Iris pigment epithelial cell (primary cell): ENCODE measurements at regions not wholly inside any gene's neighbourhood (a gene's known extent, or its start where the extent isn't known, plus 50 kb on each side); places are given as distances from the start of the nearest gene placed in this dataset.
"Not testable (repeated sequence)": the region's sequence is repeated elsewhere in the genome, so short reads cannot be mapped to it uniquely, and the experiment has no call there.

Source experiments
- DNase-seq: peaks from one replicate; pipeline ENCODE4 v3.0.0-alpha.2; 2011; ENCODE audit warnings: low read depth

DNA sequence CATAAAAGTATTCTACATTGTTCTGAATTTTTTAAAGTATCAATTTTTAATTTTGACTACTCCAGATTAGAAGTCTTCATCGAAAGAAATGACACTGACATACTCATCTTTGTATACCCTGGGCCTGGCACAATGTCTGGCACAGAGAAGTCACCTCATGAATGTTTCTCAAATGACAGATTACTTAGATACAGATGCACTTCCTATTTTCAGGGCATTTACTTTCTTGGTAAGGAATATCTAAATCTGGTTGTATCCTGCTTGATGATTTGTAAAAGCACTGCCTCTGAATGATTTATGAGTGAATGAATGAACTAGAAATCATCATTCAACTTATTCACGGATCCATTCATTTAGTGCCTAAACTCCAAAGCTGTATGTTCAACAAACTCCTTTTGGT lies 1784.7 kb downstream of the LRRC4C start:
- no peak for DNase-seq

DNA sequence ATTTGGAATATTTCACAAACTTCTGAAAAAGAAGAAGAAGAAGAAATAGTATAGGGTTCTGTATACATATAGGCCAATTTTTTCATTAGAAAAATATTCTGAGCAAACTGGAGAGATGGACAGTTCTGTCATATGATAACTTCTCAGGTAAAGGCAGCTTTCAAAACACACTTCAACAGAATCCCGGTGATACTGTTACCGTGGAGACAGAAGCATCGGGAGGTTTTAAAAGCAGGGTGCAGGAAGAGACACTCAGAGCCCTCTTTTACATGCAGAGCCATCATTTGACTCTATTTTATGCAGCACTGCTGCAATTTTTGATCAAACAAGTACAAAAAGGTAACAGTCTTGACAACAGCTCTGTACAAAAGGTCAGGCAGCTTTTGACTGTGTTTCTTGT lies 1785.4 kb downstream of the LRRC4C start:
- DNase-seq, result no peak

DNA sequence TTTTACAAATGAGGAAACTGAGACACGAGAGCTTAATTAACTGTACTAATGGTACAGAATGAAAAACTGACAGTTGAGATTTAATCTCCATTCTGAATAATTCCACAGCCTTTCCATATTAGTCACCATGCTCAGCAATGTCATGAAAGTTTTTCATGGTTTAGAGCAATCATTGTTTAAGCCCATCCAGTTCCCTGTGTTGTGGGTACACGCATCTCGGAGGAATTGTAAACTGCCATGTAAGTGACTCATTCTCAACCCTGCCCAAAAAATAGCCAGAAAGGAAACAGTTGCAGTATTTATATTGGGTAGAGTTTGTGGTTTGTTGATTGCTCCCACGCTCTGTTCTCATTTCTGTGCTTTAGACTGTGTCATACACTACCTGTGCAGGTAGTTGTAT lies 1790.8 kb downstream of the LRRC4C start:
- peak; percentile 7 for DNase-seq

- no peak for DNase-seq
These were observed 1795.4 kb downstream of the LRRC4C start for GRCh38 chr11:39664023-39664422.

DNA sequence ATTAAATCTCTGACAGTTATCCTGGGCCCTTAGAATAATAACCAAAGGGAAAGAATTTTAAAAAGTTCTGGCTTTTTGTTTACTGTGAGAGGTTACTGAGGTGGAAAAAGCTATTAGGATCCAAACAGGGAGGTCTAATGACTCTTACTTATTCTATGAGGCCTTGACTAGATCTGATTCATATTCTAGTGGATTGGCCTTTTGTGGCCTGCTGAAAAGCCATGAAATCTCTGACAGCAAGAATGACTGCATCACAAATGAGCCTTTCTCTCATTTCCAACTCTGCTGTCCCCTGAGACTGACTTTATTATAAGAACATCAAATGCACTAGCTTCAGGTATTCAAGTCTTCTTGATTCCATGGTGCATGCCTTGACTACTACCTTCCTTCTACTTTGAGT lies 1797.6 kb downstream of the LRRC4C start:
- no peak for DNase-seq

GRCh38 chr11:39651857-39652461 lies 1807.5 kb downstream of the LRRC4C start:
- no peak for DNase-seq

DNA sequence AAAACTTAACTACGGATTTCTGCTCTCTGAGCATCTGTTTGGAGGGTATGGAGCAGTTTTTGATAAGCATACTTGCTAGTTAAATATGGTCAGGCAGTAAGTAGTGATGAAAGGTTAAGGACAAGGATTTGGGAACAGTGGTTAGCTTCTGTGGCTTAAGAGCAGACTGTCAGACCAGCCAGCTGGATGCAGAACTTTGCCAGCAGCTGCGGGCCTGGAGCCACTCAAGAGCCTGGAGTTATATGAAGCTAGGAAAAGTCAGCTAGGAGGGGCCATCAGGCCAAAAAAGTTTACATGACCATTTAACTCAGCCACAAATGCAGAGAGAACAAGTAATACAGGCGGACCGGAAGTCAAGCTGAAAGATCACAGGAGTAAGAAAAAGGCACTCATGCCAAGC lies 1817.7 kb downstream of the LRRC4C start:
- no peak for DNase-seq

GRCh38 chr11:39630365-39630764 lies 1829.1 kb downstream of the LRRC4C start:
- no peak for DNase-seq

DNA sequence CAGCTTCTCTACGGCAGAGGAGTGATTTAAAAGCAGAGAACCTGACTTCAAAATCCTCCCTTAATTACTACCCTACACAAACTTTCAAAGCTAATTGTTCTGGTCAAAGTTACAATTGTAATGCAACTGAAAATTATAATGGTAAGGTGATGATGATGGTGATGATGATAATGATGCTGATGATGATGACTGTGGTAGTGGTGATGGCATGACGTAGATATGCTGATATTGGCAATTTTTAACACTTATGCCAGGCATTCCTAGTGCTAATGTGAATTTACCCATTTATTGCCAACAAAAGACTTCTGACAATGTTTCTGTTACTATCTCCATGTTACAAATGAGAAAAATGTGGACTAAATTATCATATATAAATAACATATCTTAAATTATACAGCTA lies 1831.1 kb downstream of the LRRC4C start:
- no peak for DNase-seq

GRCh38 chr11:39620309-39620708 lies 1839.1 kb downstream of the LRRC4C start:
- not testable (repeated sequence) for DNase-seq

DNA sequence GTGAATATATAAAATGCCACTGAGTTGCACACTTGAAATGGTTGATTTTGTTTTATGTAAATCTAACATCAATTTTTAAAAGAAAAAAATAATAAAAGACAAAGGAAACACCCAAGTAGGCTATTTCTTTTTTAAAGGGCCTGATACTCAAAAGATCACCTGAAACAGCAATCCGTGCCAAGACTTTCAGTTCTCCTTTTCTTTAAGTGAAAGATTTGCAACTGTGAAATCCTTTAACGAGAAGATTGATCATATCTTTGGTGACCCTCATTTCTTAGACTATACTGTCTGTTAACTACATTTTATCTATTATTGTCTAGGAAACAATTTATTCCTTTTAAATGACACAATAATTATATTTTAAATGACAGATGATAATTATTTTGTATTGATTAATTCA lies 1841.5 kb downstream of the LRRC4C start:
- no peak for DNase-seq

- DNase-seq, result no peak
These were observed 1870.1 kb downstream of the LRRC4C start for GRCh38 chr11:39589391-39589790.

GRCh38 chr11:39586036-39586435 lies 1873.4 kb downstream of the LRRC4C start:
- no peak for DNase-seq

GRCh38 chr11:39571081-39571480 lies 1888.4 kb downstream of the LRRC4C start:
- DNase-seq, result no peak

DNA sequence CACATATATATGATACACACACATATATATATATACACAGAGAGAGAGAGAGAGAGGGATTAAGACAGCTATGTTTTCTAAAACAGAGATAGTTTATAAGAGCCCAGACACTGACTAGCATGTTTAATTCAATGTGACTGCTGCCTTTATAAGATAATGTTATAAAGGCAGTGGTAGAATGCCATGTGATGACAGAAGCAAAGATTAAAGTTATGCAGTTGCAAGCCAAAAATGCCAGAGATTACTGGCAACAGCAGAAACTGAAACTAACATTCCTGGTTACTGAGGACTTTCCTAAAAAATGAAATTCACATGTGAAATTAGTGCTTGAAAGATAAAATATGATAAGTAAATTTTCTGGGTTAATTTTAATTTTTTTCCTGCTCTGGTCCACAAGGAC lies 1888.9 kb downstream of the LRRC4C start:
- no peak for DNase-seq

DNA sequence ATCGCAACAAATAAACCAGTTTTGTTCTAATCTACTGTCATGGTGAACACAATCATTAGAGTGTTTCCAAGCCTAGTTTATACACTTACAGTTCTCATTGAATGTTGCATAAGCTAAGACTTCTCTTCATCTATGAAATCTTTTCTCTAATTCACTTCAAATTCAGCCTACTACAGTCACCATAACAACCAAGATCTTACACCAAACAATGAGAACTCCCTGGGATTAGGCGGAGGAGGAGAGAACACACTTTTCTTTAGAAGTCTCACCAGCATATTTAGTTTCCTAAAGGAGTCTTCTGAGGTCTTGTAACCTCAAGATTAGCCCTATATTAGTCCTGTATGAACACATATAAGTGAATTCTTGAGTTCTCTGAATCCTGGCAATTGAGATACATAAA lies 1889.7 kb downstream of the LRRC4C start:
- DNase-seq, result no peak

- no peak for DNase-seq
These were observed 1917.0 kb downstream of the LRRC4C start for GRCh38 chr11:39542460-39542859.

GRCh38 chr11:39541945-39542351 lies 1917.5 kb downstream of the LRRC4C start:
- DNase-seq, result no peak

GRCh38 chr11:39536323-39536722 lies 1923.1 kb downstream of the LRRC4C start:
- not testable (repeated sequence) for DNase-seq
